A673 (cell line): ENCODE measurements at regions not wholly inside any gene's neighbourhood (a gene's known extent, or its start where the extent isn't known, plus 50 kb on each side); places are given as distances from the start of the nearest gene placed in this dataset.

Experiments
- BruUV-seq: library from RNA; stranded (reverse); fragments of 400-500 nt; replicated peaks from 2 replicates; lab custom pipeline; 2021; lab: Mats Ljungman, UMichigan
- CTCF ChIA-PET: fragments of 300-600 bp; sonication (Branson Sonifier 250); formaldehyde crosslinking; loops from one replicate; lab custom pipeline; 2022; ENCODE audit warnings: antibody characterized with exemption; lab: Charles Lee
- POLR2A ChIA-PET: fragments of 300-600 bp; sonication (Branson Sonifier 250); formaldehyde crosslinking; loops from one replicate; lab custom pipeline; 2022; ENCODE audit warnings: antibody characterized with exemption; ENCODE audit not compliant: low non-redundant PET; lab: Charles Lee
- DNase-seq: peaks from one replicate; pipeline ENCODE4 v3.0.0-alpha.2; 2015; ENCODE audit warnings: low spot score
- H3K27ac ChIP-seq: fragments of 200-600 bp; sonication (generic); 2 replicates; pipeline ENCODE4 v1.5.1; 2016; ENCODE audit warnings: mixed run types, low read depth, mild to moderate bottlenecking, mixed read lengths, antibody characterized with exemption, low read length; ENCODE audit not compliant: poor library complexity, severe bottlenecking
- H3K27me3 ChIP-seq: fragments of 200-600 bp; sonication (generic); replicated peaks from 2 replicates; pipeline ENCODE4 v1.6.1; 2017; ENCODE audit warnings: mixed run types, low read depth, mild to moderate bottlenecking, mixed read lengths, antibody characterized with exemption, low read length; ENCODE audit not compliant: insufficient read depth, poor library complexity
- H3K36me3 ChIP-seq: fragments of 200-600 bp; sonication (generic); 2 replicates; pipeline ENCODE4 v1.6.1; 2016; ENCODE audit warnings: mixed run types, mild to moderate bottlenecking, mixed read lengths, antibody characterized with exemption, low read length; ENCODE audit not compliant: insufficient read depth, poor library complexity, severe bottlenecking
- H3K4me1 ChIP-seq: fragments of 200-600 bp; sonication (generic); 2 replicates; pipeline ENCODE4 v1.6.1; 2017; ENCODE audit warnings: mixed run types, mild to moderate bottlenecking, mixed read lengths, antibody characterized with exemption, low read length; ENCODE audit not compliant: insufficient read depth, poor library complexity, severe bottlenecking
- H3K4me3 ChIP-seq: fragments of 200-600 bp; sonication (generic); 2 replicates; pipeline ENCODE4 v1.5.1; 2016; ENCODE audit warnings: low read depth, mixed run types, mild to moderate bottlenecking, mixed read lengths, low read length; ENCODE audit not compliant: poor library complexity, severe bottlenecking
- H3K9me3 ChIP-seq: fragments of 200-600 bp; sonication (generic); 2 replicates; pipeline ENCODE4 v1.6.1; 2016; ENCODE audit warnings: mixed run types, low read depth, mild to moderate bottlenecking, mixed read lengths, antibody characterized with exemption, low read length; ENCODE audit not compliant: poor library complexity, severe bottlenecking
- EZH2 ChIP-seq: fragments of 200-600 bp; sonication (generic); IDR thresholded peaks from 2 replicates; pipeline ENCODE4 v1.6.1; 2017; ENCODE audit warnings: borderline replicate concordance, low read depth, mild to moderate bottlenecking, mixed read lengths, antibody characterized with exemption, low read length; ENCODE audit not compliant: poor library complexity, severe bottlenecking
- intact Hi-C: fragments of 100-400 bp; cut with micrococcal nuclease; formaldehyde crosslinking; loops from one replicate; pipeline ENCODE4 v1.10.0; 2022; ENCODE audit not compliant: unreplicated experiment
- TF ChIP-seq, protein P1 (sequence below): fragments of 300-800, 200-600 bp; sonication (generic); conservative IDR thresholded peaks from 2 replicates; pipeline ENCODE4 v1.5.1; 2017; ENCODE audit warnings: low read depth, mild to moderate bottlenecking, antibody characterized with exemption, low read length, moderate library complexity, mixed read lengths

DNA sequence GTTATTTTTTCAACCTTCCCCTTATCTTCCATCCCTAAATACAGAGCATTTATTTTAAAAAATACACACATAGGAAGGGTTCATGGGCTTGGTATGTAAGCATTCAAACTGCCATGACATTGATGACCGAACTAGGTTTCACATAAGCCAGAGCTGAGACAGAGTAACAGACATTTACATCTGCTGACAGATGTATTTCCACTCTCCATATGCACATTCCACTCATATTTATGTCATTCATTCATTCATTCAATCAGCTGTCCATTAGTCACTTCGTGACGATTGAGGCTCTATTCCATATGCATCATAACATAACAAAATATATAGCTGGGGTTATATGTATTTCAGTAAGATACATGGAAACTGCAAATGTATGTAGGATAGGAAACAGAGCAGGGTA is 145.5 kb upstream of the OTX2 start:
- ChIA-PET POLR2A (no interaction called here), CTCF (no interaction called here)
- intact Hi-C loops = no loop called here
- DNase-seq = no peak
- BruUV-seq = no TSS peak
- H3K9me3 ChIP-seq = no peaks in the 10 kb centered on the region
- no peak overlapping the region for H3K4me3 ChIP-seq
- H3K36me3 ChIP-seq = no peaks in the 10 kb centered on the region
- H3K4me1 ChIP-seq = peaks cover 23% of the 10 kb centered on the region
- no peaks in the 10 kb centered on the region for H3K27me3 ChIP-seq
- no peak overlapping the region for H3K27ac ChIP-seq
- TF ChIP-seq, protein P1, sequence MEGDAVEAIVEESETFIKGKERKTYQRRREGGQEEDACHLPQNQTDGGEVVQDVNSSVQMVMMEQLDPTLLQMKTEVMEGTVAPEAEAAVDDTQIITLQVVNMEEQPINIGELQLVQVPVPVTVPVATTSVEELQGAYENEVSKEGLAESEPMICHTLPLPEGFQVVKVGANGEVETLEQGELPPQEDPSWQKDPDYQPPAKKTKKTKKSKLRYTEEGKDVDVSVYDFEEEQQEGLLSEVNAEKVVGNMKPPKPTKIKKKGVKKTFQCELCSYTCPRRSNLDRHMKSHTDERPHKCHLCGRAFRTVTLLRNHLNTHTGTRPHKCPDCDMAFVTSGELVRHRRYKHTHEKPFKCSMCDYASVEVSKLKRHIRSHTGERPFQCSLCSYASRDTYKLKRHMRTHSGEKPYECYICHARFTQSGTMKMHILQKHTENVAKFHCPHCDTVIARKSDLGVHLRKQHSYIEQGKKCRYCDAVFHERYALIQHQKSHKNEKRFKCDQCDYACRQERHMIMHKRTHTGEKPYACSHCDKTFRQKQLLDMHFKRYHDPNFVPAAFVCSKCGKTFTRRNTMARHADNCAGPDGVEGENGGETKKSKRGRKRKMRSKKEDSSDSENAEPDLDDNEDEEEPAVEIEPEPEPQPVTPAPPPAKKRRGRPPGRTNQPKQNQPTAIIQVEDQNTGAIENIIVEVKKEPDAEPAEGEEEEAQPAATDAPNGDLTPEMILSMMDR = no peak
- no peak for TF ChIP-seq EZH2

DNA sequence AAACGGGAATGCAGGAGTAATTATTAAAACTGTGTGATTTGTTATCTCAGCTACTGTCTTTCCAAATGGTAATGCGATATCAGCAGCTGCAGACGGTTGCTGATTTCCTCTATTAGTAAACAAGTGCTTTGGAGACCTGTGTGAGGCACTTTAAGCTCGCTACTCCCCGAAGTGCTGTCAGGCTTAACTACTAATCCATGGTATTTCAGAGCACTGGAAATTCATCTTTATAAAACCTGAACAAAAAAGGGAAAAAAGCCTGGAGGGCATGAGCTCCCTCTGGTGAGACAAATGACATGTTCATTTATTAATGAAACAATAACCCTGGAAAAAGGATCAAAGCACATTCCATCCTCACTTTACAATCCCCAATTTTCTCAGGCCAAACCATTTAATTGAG is 143.6 kb upstream of the OTX2 start:
- Histone ChIP-seq H3K27ac (no peak overlapping the region), H3K4me3 (no peak overlapping the region), H3K27me3 (no peaks in the 10 kb centered on the region), H3K4me1 (peaks cover 23% of the 10 kb centered on the region), H3K36me3 (no peaks in the 10 kb centered on the region), H3K9me3 (no peaks in the 10 kb centered on the region)
- intact Hi-C loops = no loop called here
- peak; percentile 59 for DNase-seq
- ChIA-PET CTCF (interaction anchor here (0.7 kb wide), 1 partner anchor 225 kb away, joined by 3 read pairs; no protein-coding TSS in a partner anchor), POLR2A (interaction anchor here (0.7 kb wide), 1 partner anchor 1892 kb away, joined by 3 read pairs; no protein-coding TSS in a partner anchor)
- BruUV-seq = no TSS peak
- TF ChIP-seq EZH2 = no peak
- TF ChIP-seq, protein P1 = peak; percentile 39; the same call in 1 of the 2 replicates

- TF ChIP-seq, protein P1 = no peak
- TF ChIP-seq EZH2 = no peak
- Histone ChIP-seq H3K9me3 (no peaks in the 10 kb centered on the region), H3K4me1 (peaks cover 23% of the 10 kb centered on the region), H3K27me3 (no peaks in the 10 kb centered on the region), H3K27ac (no peak overlapping the region), H3K4me3 (no peak overlapping the region), H3K36me3 (no peaks in the 10 kb centered on the region)
- ChIA-PET CTCF (no interaction called here), POLR2A (interaction anchor here (0.7 kb wide), 1 partner anchor 11 kb away, joined by 3 read pairs; no protein-coding TSS in a partner anchor)
- DNase-seq = no peak
- BruUV-seq = no TSS peak
- intact Hi-C loops = no loop called here
Measured at GRCh38 chr14:56952766-56953473, 142.6 kb upstream of the OTX2 start.
